SK-N-SH treated with all-trans-retinoic acid at 6 μM for 48 hours (cell line): ENCODE measurements at regions not wholly inside any gene's neighbourhood (a gene's known extent, or its start where the extent isn't known, plus 50 kb on each side); places are given as distances from the start of the nearest gene placed in this dataset.

Source experiments
- ATAC-seq: fragments of 200-7000 bp; cut with Tn5 transposase; 3 replicates; pipeline ENCODE4 v1.9.1; 2020; ENCODE audit warnings: mild to moderate bottlenecking, moderate library complexity
- ARNTL ChIP-seq: fragments of 450-650 bp; formaldehyde crosslinking; IDR thresholded peaks from 2 replicates; pipeline ENCODE4 v1.5.0; 2020; ENCODE audit warnings: low read depth, mild to moderate bottlenecking, moderate library complexity, borderline replicate concordance
- BACH2 ChIP-seq: fragments of 250-450 bp; sonication (Bioruptor Pico); IDR thresholded peaks from 2 replicates; pipeline ENCODE4 v1.9.0; 2021; ENCODE audit warnings: mild to moderate bottlenecking, borderline replicate concordance
- CREB5 ChIP-seq: fragments of 250-450 bp; sonication (Bioruptor Pico); IDR thresholded peaks from 2 replicates; pipeline ENCODE4 v1.5.1; 2020; ENCODE audit warnings: low read depth, mild to moderate bottlenecking, moderate library complexity
- CSDC2 ChIP-seq: fragments of 250-450 bp; sonication (Bioruptor Pico); IDR thresholded peaks from 2 replicates; pipeline ENCODE4 v1.5.0; 2020; ENCODE audit warnings: mild to moderate bottlenecking, moderate library complexity
- CSRNP3 ChIP-seq: fragments of 250-450 bp; sonication (Bioruptor Pico); IDR thresholded peaks from 2 replicates; pipeline ENCODE4 v1.5.1; 2021; ENCODE audit warnings: mild to moderate bottlenecking, moderate library complexity
- ESRRG ChIP-seq: fragments of 250-450 bp; sonication (Bioruptor Pico); IDR thresholded peaks from 2 replicates; pipeline ENCODE4 v1.6.1; 2021; ENCODE audit warnings: mild to moderate bottlenecking
- GLIS3 ChIP-seq: fragments of 250-450 bp; sonication (Bioruptor Pico); IDR thresholded peaks from 2 replicates; pipeline ENCODE4 v1.5.0; 2020; ENCODE audit warnings: mild to moderate bottlenecking, moderate library complexity
- ISL1 ChIP-seq: fragments of 250-450 bp; sonication (Bioruptor Pico); IDR thresholded peaks from 2 replicates; pipeline ENCODE4 v2.1.2; 2022; ENCODE audit warnings: mild to moderate bottlenecking, moderate library complexity
- OSR1 ChIP-seq: fragments of 250-450 bp; sonication (Bioruptor Pico); IDR thresholded peaks from 2 replicates; pipeline ENCODE4 v1.8.0; 2022; ENCODE audit warnings: moderate library complexity, mild to moderate bottlenecking, inconsistent platforms
- PPARA ChIP-seq: fragments of 250-450 bp; sonication (Bioruptor Pico); IDR thresholded peaks from 2 replicates; pipeline ENCODE4 v1.5.0; 2020; ENCODE audit warnings: mild to moderate bottlenecking, borderline replicate concordance
- RARB ChIP-seq: fragments of 250-450 bp; sonication (Bioruptor Pico); IDR thresholded peaks from 2 replicates; pipeline ENCODE4 v1.8.0; 2021; ENCODE audit warnings: mild to moderate bottlenecking, moderate library complexity
- SNAI2 ChIP-seq: fragments of 250-450 bp; sonication (Bioruptor Pico); IDR thresholded peaks from 2 replicates; pipeline ENCODE4 v1.5.0; 2020; ENCODE audit warnings: mild to moderate bottlenecking, moderate library complexity
- TCF4 ChIP-seq: fragments of 250-450 bp; sonication (Bioruptor Pico); IDR thresholded peaks from 2 replicates; pipeline ENCODE4 v1.8.0; 2021; ENCODE audit warnings: mild to moderate bottlenecking, moderate library complexity, borderline replicate concordance
- TOX ChIP-seq: fragments of 250-450 bp; sonication (Bioruptor Pico); IDR thresholded peaks from 2 replicates; pipeline ENCODE4 v1.8.0; 2021; ENCODE audit warnings: mild to moderate bottlenecking, moderate library complexity, borderline replicate concordance
- ZC3H10 ChIP-seq: fragments of 250-450 bp; sonication (Bioruptor Pico); IDR thresholded peaks from 2 replicates; pipeline ENCODE4 v1.5.1; 2021; ENCODE audit warnings: mild to moderate bottlenecking, moderate library complexity
- ZFP3 ChIP-seq: fragments of 250-450 bp; sonication (Bioruptor Pico); IDR thresholded peaks from 2 replicates; pipeline ENCODE4 v1.5.0; 2020; ENCODE audit warnings: mild to moderate bottlenecking, moderate library complexity
- ZFP30 ChIP-seq: fragments of 450-650 bp; formaldehyde crosslinking; IDR thresholded peaks from 2 replicates; pipeline ENCODE4 v1.5.0; 2022; ENCODE audit warnings: mild to moderate bottlenecking, moderate library complexity
- ZNF565 ChIP-seq: fragments of 450-650 bp; formaldehyde crosslinking; conservative IDR thresholded peaks from 2 replicates; pipeline ENCODE4 v1.5.0; 2020; ENCODE audit warnings: low read depth, mild to moderate bottlenecking, moderate library complexity
- ZNF70 ChIP-seq: fragments of 450-650 bp; formaldehyde crosslinking; IDR thresholded peaks from 2 replicates; pipeline ENCODE4 v1.5.0; 2020; ENCODE audit warnings: mild to moderate bottlenecking, moderate library complexity
- ZNF8 ChIP-seq: fragments of 450-650 bp; formaldehyde crosslinking; IDR thresholded peaks from 2 replicates; pipeline ENCODE4 v1.5.0; 2020; ENCODE audit warnings: mild to moderate bottlenecking, moderate library complexity
- TF ChIP-seq, protein P1 (sequence below): fragments of 250-450 bp; sonication (Bioruptor Pico); IDR thresholded peaks from 2 replicates; pipeline ENCODE4 v1.5.0; 2020; ENCODE audit warnings: mild to moderate bottlenecking, moderate library complexity
- TF ChIP-seq, protein P2 (sequence below): fragments of 250-450 bp; sonication (Bioruptor Pico); IDR thresholded peaks from 2 replicates; pipeline ENCODE4 v1.8.0; 2020; ENCODE audit warnings: mild to moderate bottlenecking, moderate library complexity, borderline replicate concordance
- TF ChIP-seq, protein P3 (sequence below): fragments of 250-450 bp; sonication (Bioruptor Pico); IDR thresholded peaks from 2 replicates; pipeline ENCODE4 v1.8.0; 2021; ENCODE audit warnings: low read depth, mild to moderate bottlenecking, moderate library complexity, borderline replicate concordance

DNA sequence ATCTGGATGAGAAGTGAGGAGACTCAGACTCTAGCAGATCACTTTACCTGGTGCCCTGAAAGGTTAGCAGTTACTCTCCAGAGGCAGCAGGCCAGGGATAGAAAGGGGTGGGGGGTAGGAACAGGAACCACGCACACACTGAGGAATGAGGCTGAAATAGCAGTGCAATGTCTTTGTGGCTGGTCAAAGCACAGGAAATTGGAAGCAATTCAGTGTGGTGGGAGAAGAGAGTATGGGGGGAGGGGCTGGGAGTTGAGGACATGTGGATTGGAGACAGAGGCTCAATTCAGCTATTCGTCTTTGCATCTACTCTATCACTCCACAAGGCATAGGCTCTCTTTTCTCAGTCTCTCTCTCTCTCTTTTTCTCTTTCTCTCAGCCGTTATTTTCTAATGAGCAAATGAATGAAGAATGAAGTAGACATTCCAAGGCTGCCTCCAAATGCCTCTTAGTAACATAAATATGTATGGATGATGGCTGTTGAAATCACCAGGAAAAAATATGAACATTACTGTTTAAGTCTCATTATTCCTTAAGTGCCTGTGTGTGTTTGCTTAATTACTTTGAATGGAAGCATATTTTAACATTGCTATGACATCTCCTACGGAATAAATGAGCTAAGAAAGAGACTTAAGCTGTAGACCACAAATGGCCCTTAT lies 979.4 kb downstream of the TSN start:
- ATAC-seq, result no peak
- TF ChIP-seq ZNF565 (CRISPR knock-in tag), result no peak
- TF ChIP-seq CSRNP3 (CRISPR knock-in tag), result no peak
- TF ChIP-seq, protein P1, sequence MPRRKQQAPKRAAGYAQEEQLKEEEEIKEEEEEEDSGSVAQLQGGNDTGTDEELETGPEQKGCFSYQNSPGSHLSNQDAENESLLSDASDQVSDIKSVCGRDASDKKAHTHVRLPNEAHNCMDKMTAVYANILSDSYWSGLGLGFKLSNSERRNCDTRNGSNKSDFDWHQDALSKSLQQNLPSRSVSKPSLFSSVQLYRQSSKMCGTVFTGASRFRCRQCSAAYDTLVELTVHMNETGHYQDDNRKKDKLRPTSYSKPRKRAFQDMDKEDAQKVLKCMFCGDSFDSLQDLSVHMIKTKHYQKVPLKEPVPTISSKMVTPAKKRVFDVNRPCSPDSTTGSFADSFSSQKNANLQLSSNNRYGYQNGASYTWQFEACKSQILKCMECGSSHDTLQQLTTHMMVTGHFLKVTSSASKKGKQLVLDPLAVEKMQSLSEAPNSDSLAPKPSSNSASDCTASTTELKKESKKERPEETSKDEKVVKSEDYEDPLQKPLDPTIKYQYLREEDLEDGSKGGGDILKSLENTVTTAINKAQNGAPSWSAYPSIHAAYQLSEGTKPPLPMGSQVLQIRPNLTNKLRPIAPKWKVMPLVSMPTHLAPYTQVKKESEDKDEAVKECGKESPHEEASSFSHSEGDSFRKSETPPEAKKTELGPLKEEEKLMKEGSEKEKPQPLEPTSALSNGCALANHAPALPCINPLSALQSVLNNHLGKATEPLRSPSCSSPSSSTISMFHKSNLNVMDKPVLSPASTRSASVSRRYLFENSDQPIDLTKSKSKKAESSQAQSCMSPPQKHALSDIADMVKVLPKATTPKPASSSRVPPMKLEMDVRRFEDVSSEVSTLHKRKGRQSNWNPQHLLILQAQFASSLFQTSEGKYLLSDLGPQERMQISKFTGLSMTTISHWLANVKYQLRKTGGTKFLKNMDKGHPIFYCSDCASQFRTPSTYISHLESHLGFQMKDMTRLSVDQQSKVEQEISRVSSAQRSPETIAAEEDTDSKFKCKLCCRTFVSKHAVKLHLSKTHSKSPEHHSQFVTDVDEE, result no peak
- TF ChIP-seq TCF4 (CRISPR knock-in tag), result no peak
- TF ChIP-seq OSR1, result no peak
- TF ChIP-seq, protein P2, sequence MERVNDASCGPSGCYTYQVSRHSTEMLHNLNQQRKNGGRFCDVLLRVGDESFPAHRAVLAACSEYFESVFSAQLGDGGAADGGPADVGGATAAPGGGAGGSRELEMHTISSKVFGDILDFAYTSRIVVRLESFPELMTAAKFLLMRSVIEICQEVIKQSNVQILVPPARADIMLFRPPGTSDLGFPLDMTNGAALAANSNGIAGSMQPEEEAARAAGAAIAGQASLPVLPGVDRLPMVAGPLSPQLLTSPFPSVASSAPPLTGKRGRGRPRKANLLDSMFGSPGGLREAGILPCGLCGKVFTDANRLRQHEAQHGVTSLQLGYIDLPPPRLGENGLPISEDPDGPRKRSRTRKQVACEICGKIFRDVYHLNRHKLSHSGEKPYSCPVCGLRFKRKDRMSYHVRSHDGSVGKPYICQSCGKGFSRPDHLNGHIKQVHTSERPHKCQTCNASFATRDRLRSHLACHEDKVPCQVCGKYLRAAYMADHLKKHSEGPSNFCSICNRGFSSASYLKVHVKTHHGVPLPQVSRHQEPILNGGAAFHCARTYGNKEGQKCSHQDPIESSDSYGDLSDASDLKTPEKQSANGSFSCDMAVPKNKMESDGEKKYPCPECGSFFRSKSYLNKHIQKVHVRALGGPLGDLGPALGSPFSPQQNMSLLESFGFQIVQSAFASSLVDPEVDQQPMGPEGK, result no peak
- TF ChIP-seq TOX (CRISPR knock-in tag), result no peak
- no peak for TF ChIP-seq RARB (CRISPR knock-in tag)
- TF ChIP-seq GLIS3 (CRISPR knock-in tag), result no peak
- no peak for TF ChIP-seq ZNF8 (CRISPR knock-in tag)
- TF ChIP-seq, protein P3, sequence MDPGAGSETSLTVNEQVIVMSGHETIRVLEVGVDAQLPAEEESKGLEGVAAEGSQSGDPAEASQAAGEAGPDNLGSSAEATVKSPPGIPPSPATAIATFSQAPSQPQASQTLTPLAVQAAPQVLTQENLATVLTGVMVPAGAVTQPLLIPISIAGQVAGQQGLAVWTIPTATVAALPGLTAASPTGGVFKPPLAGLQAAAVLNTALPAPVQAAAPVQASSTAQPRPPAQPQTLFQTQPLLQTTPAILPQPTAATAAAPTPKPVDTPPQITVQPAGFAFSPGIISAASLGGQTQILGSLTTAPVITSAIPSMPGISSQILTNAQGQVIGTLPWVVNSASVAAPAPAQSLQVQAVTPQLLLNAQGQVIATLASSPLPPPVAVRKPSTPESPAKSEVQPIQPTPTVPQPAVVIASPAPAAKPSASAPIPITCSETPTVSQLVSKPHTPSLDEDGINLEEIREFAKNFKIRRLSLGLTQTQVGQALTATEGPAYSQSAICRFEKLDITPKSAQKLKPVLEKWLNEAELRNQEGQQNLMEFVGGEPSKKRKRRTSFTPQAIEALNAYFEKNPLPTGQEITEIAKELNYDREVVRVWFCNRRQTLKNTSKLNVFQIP (CRISPR knock-in tag), result no peak
- no peak for TF ChIP-seq SNAI2
- no peak for TF ChIP-seq BACH2 (CRISPR knock-in tag)
- TF ChIP-seq CREB5, result no peak
- TF ChIP-seq ZFP3 (CRISPR knock-in tag), result no peak
- no peak for TF ChIP-seq ZC3H10
- no peak for TF ChIP-seq CSDC2 (CRISPR knock-in tag)
- TF ChIP-seq ESRRG (CRISPR knock-in tag), result no peak
- TF ChIP-seq ZFP30 (CRISPR knock-in tag), result no peak

- ATAC-seq, result no peak
- TF ChIP-seq ZFP3 (CRISPR knock-in tag) (no peak), CSRNP3 (CRISPR knock-in tag) (no peak), GLIS3 (CRISPR knock-in tag) (no peak), OSR1 (no peak), TOX (CRISPR knock-in tag) (no peak), ZNF70 (CRISPR knock-in tag) (no peak), RARB (CRISPR knock-in tag) (no peak), ARNTL (CRISPR knock-in tag) (no peak), ZNF565 (CRISPR knock-in tag) (no peak), ZC3H10 (no peak), ZFP30 (CRISPR knock-in tag) (no peak), CSDC2 (CRISPR knock-in tag) (no peak), ISL1 (no peak), PPARA (no peak), BACH2 (CRISPR knock-in tag) (no peak), TCF4 (CRISPR knock-in tag) (no peak), ESRRG (CRISPR knock-in tag) (no peak)
- TF ChIP-seq, protein P3 (CRISPR knock-in tag), result no peak
- TF ChIP-seq, protein P1, result no peak
These were observed 980.8 kb downstream of the TSN start for GRCh38 chr2:122736279-122736678.
